ENCODE measurements at regions not wholly inside any gene's neighbourhood (a gene's known extent, or its start where the extent isn't known, plus 50 kb on each side); places are given as distances from the start of the nearest gene placed in this dataset.
"Not testable (repeated sequence)": the region's sequence is repeated elsewhere in the genome, so short reads cannot be mapped to it uniquely, and the experiment has no call there.

GRCh38 chr5:99478450-99478849 is 549.6 kb upstream of the CHD1 start:
- DNase-seq (ENCODE audit: extremely low read depth in 1 of 2, low read depth in 1 of 2), result not testable (repeated sequence)

- DNase-seq (ENCODE audit: extremely low read depth in 1 of 2, low read depth in 1 of 2), result not testable (repeated sequence)
Measured at GRCh38 chr5:99473328-99473727, 544.5 kb upstream of the CHD1 start.

GRCh38 chr5:99471726-99472125 is 542.9 kb upstream of the CHD1 start:
- DNase-seq (ENCODE audit: extremely low read depth in 1 of 2, low read depth in 1 of 2), result not testable (repeated sequence)

GRCh38 chr5:99471178-99471577 is 542.4 kb upstream of the CHD1 start:
- not testable (repeated sequence) for DNase-seq (ENCODE audit: extremely low read depth in 1 of 2, low read depth in 1 of 2)

GRCh38 chr5:99470636-99471035 is 541.8 kb upstream of the CHD1 start:
- DNase-seq (ENCODE audit: extremely low read depth in 1 of 2, low read depth in 1 of 2), result not testable (repeated sequence)

- DNase-seq (ENCODE audit: extremely low read depth in 1 of 2, low read depth in 1 of 2), result no peak
Measured at GRCh38 chr5:99460701-99461100, 531.9 kb upstream of the CHD1 start.

GRCh38 chr5:99453196-99453595 is 524.4 kb upstream of the CHD1 start:
- DNase-seq (ENCODE audit: extremely low read depth in 1 of 2, low read depth in 1 of 2), result no peak

GRCh38 chr5:99449786-99450185 is 521.0 kb upstream of the CHD1 start:
- no peak for DNase-seq (ENCODE audit: extremely low read depth in 1 of 2, low read depth in 1 of 2)

- DNase-seq (ENCODE audit: extremely low read depth in 1 of 2, low read depth in 1 of 2), result no peak
Measured at GRCh38 chr5:99445805-99446204, 517.0 kb upstream of the CHD1 start.

GRCh38 chr5:99441235-99441634 is 512.4 kb upstream of the CHD1 start:
- no peak for DNase-seq (ENCODE audit: extremely low read depth in 1 of 2, low read depth in 1 of 2)

- DNase-seq (ENCODE audit: extremely low read depth in 1 of 2, low read depth in 1 of 2), result no peak
Measured at GRCh38 chr5:99438619-99439018, 509.8 kb upstream of the CHD1 start.

GRCh38 chr5:99437986-99438385 is 509.2 kb upstream of the CHD1 start:
- no peak for DNase-seq (ENCODE audit: extremely low read depth in 1 of 2, low read depth in 1 of 2)

GRCh38 chr5:99423396-99423795 is 494.6 kb upstream of the CHD1 start:
- not testable (repeated sequence) for DNase-seq (ENCODE audit: extremely low read depth in 1 of 2, low read depth in 1 of 2)

- DNase-seq (ENCODE audit: extremely low read depth in 1 of 2, low read depth in 1 of 2), result not testable (repeated sequence)
Measured at GRCh38 chr5:99418640-99419039, 489.8 kb upstream of the CHD1 start.

- not testable (repeated sequence) for DNase-seq (ENCODE audit: extremely low read depth in 1 of 2, low read depth in 1 of 2)
Measured at GRCh38 chr5:99410386-99410785, 481.6 kb upstream of the CHD1 start.

GRCh38 chr5:99404764-99405302 is 476.0 kb upstream of the CHD1 start:
- not testable (repeated sequence) for DNase-seq (ENCODE audit: extremely low read depth in 1 of 2, low read depth in 1 of 2)

GRCh38 chr5:99400571-99400970 is 471.8 kb upstream of the CHD1 start:
- DNase-seq (ENCODE audit: extremely low read depth in 1 of 2, low read depth in 1 of 2), result not testable (repeated sequence)

- no peak for DNase-seq (ENCODE audit: extremely low read depth in 1 of 2, low read depth in 1 of 2)
Measured at GRCh38 chr5:99398976-99399375, 470.2 kb upstream of the CHD1 start.

- DNase-seq (ENCODE audit: extremely low read depth in 1 of 2, low read depth in 1 of 2), result no peak
Measured at GRCh38 chr5:99386406-99387077, 457.7 kb upstream of the CHD1 start.

GRCh38 chr5:99379187-99379586 is 450.4 kb upstream of the CHD1 start:
- no peak for DNase-seq (ENCODE audit: extremely low read depth in 1 of 2, low read depth in 1 of 2)

GRCh38 chr5:99378443-99378842 is 449.6 kb upstream of the CHD1 start:
- DNase-seq (ENCODE audit: extremely low read depth in 1 of 2, low read depth in 1 of 2), result no peak

GRCh38 chr5:99369797-99370593 is 441.2 kb upstream of the CHD1 start:
- no peak for DNase-seq (ENCODE audit: extremely low read depth in 1 of 2, low read depth in 1 of 2)
